SK-N-SH (cell line): ENCODE measurements at regions not wholly inside any gene's neighbourhood (a gene's known extent, or its start where the extent isn't known, plus 50 kb on each side); places are given as distances from the start of the nearest gene placed in this dataset.

Experiments used
- CTCF ChIA-PET: fragments of 300-600, 350-600 bp; formaldehyde crosslinking; extraction: SDS; loops from one replicate; lab custom pipeline; 2021; lab: Yijun Ruan, JAX
- POLR2A ChIA-PET: fragments of 350-600 bp; sonication (Branson Sonifier 250); formaldehyde crosslinking; extraction: SDS; loops from one replicate; lab custom pipeline; 2020; ENCODE audit warnings: antibody characterized with exemption, inconsistent platforms; lab: Yijun Ruan, JAX
- DNase-seq: peaks from one replicate; pipeline ENCODE4 v3.0.0; 2012
- H2AFZ ChIP-seq: fragments of 200-600 bp; sonication (generic); 2 replicates; pipeline ENCODE4 v1.8.1; 2016; ENCODE audit warnings: antibody characterized with exemption, mild to moderate bottlenecking, low read depth
- H3F3A ChIP-seq: fragments of 200-600 bp; sonication (generic); replicated peaks from 2 replicates; pipeline ENCODE3; 2016; ENCODE audit warnings: antibody characterized with exemption, mild to moderate bottlenecking; ENCODE audit not compliant: insufficient read depth
- H3K27ac ChIP-seq, 2 experiments: fragments of 200-500 bp in 1 of 2; fragments of 200-600 bp in 1 of 2; sonication (Bioruptor generic) in 1 of 2; sonication (generic), shearing (Covaris generic) in 1 of 2; 2 replicates each; pipeline versions ENCODE4 v1.5.1 to v1.6.1; 2014 to 2016; ENCODE audit warnings: low read depth in 2 of 2, inconsistent platforms in 1 of 2, low read length in 1 of 2, mild to moderate bottlenecking in 1 of 2, mixed read lengths in 1 of 2
- H3K27me3 ChIP-seq: fragments of 200-600 bp; sonication (generic), shearing (Covaris generic); 2 replicates; pipeline ENCODE4 v1.6.1; 2016; ENCODE audit warnings: mixed run types; ENCODE audit not compliant: insufficient read depth
- H3K36me3 ChIP-seq, 2 experiments: fragments of 200-500 bp in 1 of 2; fragments of 200-600 bp in 1 of 2; sonication (Bioruptor generic) in 1 of 2; sonication (generic) in 1 of 2; replicated peaks in 1 of 2; 2 replicates each; pipeline versions ENCODE3 to v1.5.1; 2014 to 2016; ENCODE audit warnings: low read length in 1 of 2, mild to moderate bottlenecking in 1 of 2; ENCODE audit not compliant: insufficient read depth in 2 of 2, control insufficient read depth in 1 of 2
- H3K4me1 ChIP-seq, 2 experiments: fragments of 200-500 bp in 1 of 2; fragments of 200-600 bp in 1 of 2; sonication (Bioruptor generic) in 1 of 2; sonication (generic), shearing (Covaris generic) in 1 of 2; 2 replicates each; pipeline versions ENCODE4 v1.5.1 to v1.6.1; 2014 to 2016; ENCODE audit warnings: low read depth in 1 of 2, low read length in 1 of 2, mixed run types in 1 of 2; ENCODE audit not compliant: insufficient read depth in 2 of 2, control insufficient read depth in 1 of 2
- H3K4me2 ChIP-seq: fragments of 200-600 bp; sonication (generic), shearing (Covaris generic); 2 replicates; pipeline ENCODE4 v1.6.1; 2017; ENCODE audit warnings: mixed run types
- H3K4me3 ChIP-seq, 2 experiments: fragments of 200-500 bp in 1 of 2; fragments of 200-600 bp in 1 of 2; sonication (Bioruptor generic) in 1 of 2; sonication (generic), shearing (Covaris generic) in 1 of 2; 2 replicates each; pipeline versions ENCODE4 v1.5.1 to v1.8.1; 2014 to 2016; ENCODE audit warnings: low read depth in 2 of 2, inconsistent platforms in 1 of 2, low read length in 1 of 2, mild to moderate bottlenecking in 1 of 2, mixed read lengths in 1 of 2, moderate library complexity in 1 of 2
- H3K79me2 ChIP-seq: fragments of 200-600 bp; sonication (generic); 2 replicates; pipeline ENCODE4 v1.8.1; 2017; ENCODE audit warnings: mild to moderate bottlenecking; ENCODE audit not compliant: insufficient read depth
- H3K9ac ChIP-seq: fragments of 200-600 bp; sonication (generic); 2 replicates; pipeline ENCODE4 v1.6.1; 2017; ENCODE audit warnings: mixed run types
- H3K9me2 ChIP-seq: fragments of 200-600 bp; sonication (generic); 2 replicates; pipeline ENCODE4 v1.6.1; 2017; ENCODE audit warnings: mixed run types
- H3K9me3 ChIP-seq: fragments of 200-600 bp; sonication (generic); 2 replicates; pipeline ENCODE4 v1.6.1; 2017; ENCODE audit warnings: mixed run types, mild to moderate bottlenecking, moderate library complexity
- H4K20me1 ChIP-seq: fragments of 200-600 bp; sonication (generic); 2 replicates; pipeline ENCODE4 v1.6.1; 2017; ENCODE audit warnings: mild to moderate bottlenecking, mixed run types; ENCODE audit not compliant: insufficient read depth
- ELF1 ChIP-seq: IDR thresholded peaks from 2 replicates; pipeline ENCODE4 v1.4.0; 2012
- EP300 ChIP-seq, 2 experiments: IDR thresholded peaks; 2 replicates each; pipeline versions ENCODE4 v1.4.0 to v1.6.1; 2012; ENCODE audit warnings: borderline replicate concordance in 1 of 2, low read depth in 1 of 2, low read length in 1 of 2
- EZH2phosphoT487 ChIP-seq: fragments of 200-600 bp; sonication (generic); IDR thresholded peaks from 2 replicates; pipeline ENCODE4 v1.6.1; 2017; ENCODE audit warnings: low read depth, mixed run types, mild to moderate bottlenecking, antibody characterized with exemption, moderate library complexity, borderline replicate concordance
- FOXM1 ChIP-seq: IDR thresholded peaks from 2 replicates; pipeline ENCODE4 v1.4.0; 2012; ENCODE audit warnings: low read depth, mild to moderate bottlenecking
- GATA2 ChIP-seq: sonication (generic); formaldehyde crosslinking; IDR thresholded peaks from 2 replicates; pipeline ENCODE4 v1.5.0; 2020; ENCODE audit warnings: mild to moderate bottlenecking, missing genetic modification reagents
- RCOR1 ChIP-seq: fragments of 150-350 bp; IDR thresholded peaks from 2 replicates; pipeline ENCODE4 v1.6.1; 2017; ENCODE audit warnings: antibody characterized with exemption, low read length
- TEAD4 ChIP-seq: IDR thresholded peaks from 2 replicates; pipeline ENCODE4 v1.4.0; 2012; ENCODE audit warnings: mild to moderate bottlenecking, borderline replicate concordance; ENCODE audit not compliant: insufficient read depth
- YY1 ChIP-seq: IDR thresholded peaks from 2 replicates; pipeline ENCODE4 v1.4.0; 2012; ENCODE audit warnings: low read depth, mild to moderate bottlenecking
- WGBS: methylation state at CpG from one replicate; pipeline ENCODE4 v1.1.6; 2017; ENCODE audit warnings: low lambda C conversion rate; 5-methylcytosine and 5-hydroxymethylcytosine counted together
- TF ChIP-seq, protein P1 (sequence below): IDR thresholded peaks from 2 replicates; pipeline ENCODE4; 2012
- TF ChIP-seq, protein P2 (sequence below): fragments of 150-350 bp; IDR thresholded peaks from 2 replicates; pipeline ENCODE4 v1.6.1; 2017; ENCODE audit warnings: antibody characterized with exemption, low read length, low read depth, borderline replicate concordance
- TF ChIP-seq, protein P3 (sequence below): IDR thresholded peaks from 2 replicates; pipeline ENCODE4 v1.4.0; 2012; ENCODE audit warnings: low read depth

DNA sequence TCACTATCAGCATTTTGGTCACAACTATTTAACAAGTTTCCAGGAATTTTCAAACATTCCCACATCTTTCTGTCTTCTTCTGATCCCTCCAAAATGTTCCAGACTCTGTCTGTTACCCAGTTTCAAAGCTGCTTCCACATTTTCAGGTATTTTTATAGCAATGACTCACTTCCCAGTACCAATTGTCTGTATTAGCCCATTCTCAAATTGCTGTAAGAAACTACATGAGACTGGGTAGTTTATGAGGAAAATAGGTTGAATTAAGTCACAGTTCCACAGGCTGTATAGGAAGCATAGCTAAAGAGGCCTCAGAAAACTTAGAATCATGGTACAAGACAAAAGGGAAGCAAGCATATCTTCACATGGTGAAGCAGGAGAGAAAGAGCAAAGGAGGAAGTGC is 475.0 kb upstream of the PCDH7 start:
- ChIA-PET POLR2A (no interaction called here), CTCF (no interaction called here)
- Histone ChIP-seq H2AFZ (no peak overlapping the region), H3K9ac (no peak overlapping the region), H3K4me2 (no peak overlapping the region), H3K9me2 (no peaks in the 10 kb centered on the region), H3K36me3 (no peaks in the 10 kb centered on the region), H4K20me1 (no peaks in the 10 kb centered on the region), H3K4me1 (no peaks in the 10 kb centered on the region), H3K9me3 (no peaks in the 10 kb centered on the region), H3F3A (no peaks in the 10 kb centered on the region), H3K27ac (no peak overlapping the region), H3K27me3 (no peaks in the 10 kb centered on the region), H3K4me3 (no peak overlapping the region), H3K79me2 (no peaks in the 10 kb centered on the region)
- no peak for DNase-seq
- no peak for TF ChIP-seq EP300 (IDR thresholded peaks at IDR 0.05; ENCODE audit: borderline replicate concordance in 1 of 2, low read depth in 1 of 2, low read length in 1 of 2)
- no peak for TF ChIP-seq EZH2phosphoT487
- TF ChIP-seq, protein P1, sequence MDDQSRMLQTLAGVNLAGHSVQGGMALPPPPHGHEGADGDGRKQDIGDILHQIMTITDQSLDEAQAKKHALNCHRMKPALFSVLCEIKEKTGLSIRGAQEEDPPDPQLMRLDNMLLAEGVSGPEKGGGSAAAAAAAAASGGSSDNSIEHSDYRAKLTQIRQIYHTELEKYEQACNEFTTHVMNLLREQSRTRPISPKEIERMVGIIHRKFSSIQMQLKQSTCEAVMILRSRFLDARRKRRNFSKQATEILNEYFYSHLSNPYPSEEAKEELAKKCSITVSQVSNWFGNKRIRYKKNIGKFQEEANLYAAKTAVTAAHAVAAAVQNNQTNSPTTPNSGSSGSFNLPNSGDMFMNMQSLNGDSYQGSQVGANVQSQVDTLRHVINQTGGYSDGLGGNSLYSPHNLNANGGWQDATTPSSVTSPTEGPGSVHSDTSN = no peak

DNA sequence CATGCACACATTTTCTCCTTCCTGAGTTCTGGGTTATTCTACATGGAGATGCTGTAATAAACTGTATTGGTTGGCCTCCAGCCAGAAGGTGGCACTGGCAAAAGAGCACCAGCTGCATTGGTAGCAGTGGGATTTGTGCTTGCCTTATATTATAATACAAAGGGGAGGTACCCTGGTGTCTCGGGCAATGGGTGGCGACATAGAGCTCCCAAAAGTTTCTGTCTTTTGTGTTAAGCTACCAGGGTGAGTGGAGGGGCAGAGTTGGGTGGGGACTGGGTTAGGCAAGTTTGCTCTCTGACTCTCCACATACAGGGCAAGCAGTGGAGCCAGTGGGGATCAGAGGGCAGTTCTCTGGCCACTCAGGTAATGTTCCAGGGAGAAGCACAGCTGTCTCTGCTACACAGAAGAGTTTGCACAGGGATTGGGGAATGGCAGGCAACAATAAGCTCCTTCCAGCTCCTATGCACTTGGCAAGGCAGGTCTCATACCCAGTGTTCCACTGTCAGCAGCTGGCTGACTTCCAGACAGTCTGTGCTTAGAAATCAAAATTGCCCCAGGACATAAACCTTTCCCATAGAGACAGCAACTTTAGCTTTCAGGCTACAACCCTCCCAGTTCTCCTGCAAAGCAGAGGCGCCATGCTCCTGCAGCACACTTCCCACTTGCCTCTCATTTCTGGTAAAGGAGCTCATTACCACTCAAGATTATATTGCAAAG is 463.9 kb upstream of the PCDH7 start:
- Histone ChIP-seq H2AFZ (no peak overlapping the region), H3K4me3 (no peak overlapping the region), H3K4me2 (no peak overlapping the region), H3K9me2 (no peaks in the 10 kb centered on the region), H3K9ac (no peak overlapping the region), H3K4me1 (no peaks in the 10 kb centered on the region), H3K27me3 (no peaks in the 10 kb centered on the region), H3K9me3 (no peaks in the 10 kb centered on the region), H3F3A (no peaks in the 10 kb centered on the region), H3K27ac (no peak overlapping the region), H3K36me3 (no peaks in the 10 kb centered on the region), H3K79me2 (no peaks in the 10 kb centered on the region), H4K20me1 (no peaks in the 10 kb centered on the region)
- no peak for DNase-seq
- CTCF ChIA-PET = no interaction called here
- POLR2A ChIA-PET = no interaction called here
- TF ChIP-seq, protein P2, sequence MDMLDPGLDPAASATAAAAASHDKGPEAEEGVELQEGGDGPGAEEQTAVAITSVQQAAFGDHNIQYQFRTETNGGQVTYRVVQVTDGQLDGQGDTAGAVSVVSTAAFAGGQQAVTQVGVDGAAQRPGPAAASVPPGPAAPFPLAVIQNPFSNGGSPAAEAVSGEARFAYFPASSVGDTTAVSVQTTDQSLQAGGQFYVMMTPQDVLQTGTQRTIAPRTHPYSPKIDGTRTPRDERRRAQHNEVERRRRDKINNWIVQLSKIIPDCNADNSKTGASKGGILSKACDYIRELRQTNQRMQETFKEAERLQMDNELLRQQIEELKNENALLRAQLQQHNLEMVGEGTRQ = no peak
- TF ChIP-seq GATA2 (CRISPR knock-in tag) = no peak
- TF ChIP-seq ELF1 = no peak
- no peak for TF ChIP-seq RCOR1
- TF ChIP-seq, protein P3, sequence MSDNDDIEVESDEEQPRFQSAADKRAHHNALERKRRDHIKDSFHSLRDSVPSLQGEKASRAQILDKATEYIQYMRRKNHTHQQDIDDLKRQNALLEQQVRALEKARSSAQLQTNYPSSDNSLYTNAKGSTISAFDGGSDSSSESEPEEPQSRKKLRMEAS = no peak
- no peak for TF ChIP-seq TEAD4
- no peak for TF ChIP-seq FOXM1
- TF ChIP-seq, protein P1 = no peak
- TF ChIP-seq EZH2phosphoT487 = no peak
- TF ChIP-seq YY1 = no peak
- WGBS = 3% methylated on average over 3 of the region's 3 CpGs
